Ovary (tissue), 3 donors: ENCODE measurements at regions not wholly inside any gene's neighbourhood (a gene's known extent, or its start where the extent isn't known, plus 50 kb on each side); places are given as distances from the start of the nearest gene placed in this dataset.

Source experiments
- EP300 ChIP-seq: sonication (generic); formaldehyde crosslinking; IDR thresholded peaks from one replicate; pipeline ENCODE4 v1.6.1; 2017; ENCODE audit warnings: antibody characterized with exemption
- POLR2A ChIP-seq: fragments of 450-650 bp; IDR thresholded peaks from one replicate; pipeline ENCODE4 v1.6.1; 2017; ENCODE audit warnings: antibody characterized with exemption, mild to moderate bottlenecking, moderate library complexity
- TF ChIP-seq, protein P1 (sequence below), 3 donors: fragments of 450-650 bp in 2 of 3; fragments of 200-600 bp in 1 of 3; IDR thresholded peaks; one replicate each; pipeline versions ENCODE4 v1.5.1 to v1.8.0; 2016 to 2022; ENCODE audit warnings: antibody characterized with exemption in 3 of 3, mild to moderate bottlenecking in 1 of 3
- donor health status: DM: no; HTN: no; CAD: no.

- TF ChIP-seq, protein P1, sequence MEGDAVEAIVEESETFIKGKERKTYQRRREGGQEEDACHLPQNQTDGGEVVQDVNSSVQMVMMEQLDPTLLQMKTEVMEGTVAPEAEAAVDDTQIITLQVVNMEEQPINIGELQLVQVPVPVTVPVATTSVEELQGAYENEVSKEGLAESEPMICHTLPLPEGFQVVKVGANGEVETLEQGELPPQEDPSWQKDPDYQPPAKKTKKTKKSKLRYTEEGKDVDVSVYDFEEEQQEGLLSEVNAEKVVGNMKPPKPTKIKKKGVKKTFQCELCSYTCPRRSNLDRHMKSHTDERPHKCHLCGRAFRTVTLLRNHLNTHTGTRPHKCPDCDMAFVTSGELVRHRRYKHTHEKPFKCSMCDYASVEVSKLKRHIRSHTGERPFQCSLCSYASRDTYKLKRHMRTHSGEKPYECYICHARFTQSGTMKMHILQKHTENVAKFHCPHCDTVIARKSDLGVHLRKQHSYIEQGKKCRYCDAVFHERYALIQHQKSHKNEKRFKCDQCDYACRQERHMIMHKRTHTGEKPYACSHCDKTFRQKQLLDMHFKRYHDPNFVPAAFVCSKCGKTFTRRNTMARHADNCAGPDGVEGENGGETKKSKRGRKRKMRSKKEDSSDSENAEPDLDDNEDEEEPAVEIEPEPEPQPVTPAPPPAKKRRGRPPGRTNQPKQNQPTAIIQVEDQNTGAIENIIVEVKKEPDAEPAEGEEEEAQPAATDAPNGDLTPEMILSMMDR (IDR thresholded peaks at IDR 0.05): no peak
- no peak for TF ChIP-seq POLR2A
- no peak for TF ChIP-seq EP300
Measured at GRCh38 chr5:121108725-121109124, 644.6 kb downstream of the PRR16 start.
